Esophagus (tissue), 2 donors: ENCODE measurements at regions not wholly inside any gene's neighbourhood (a gene's known extent, or its start where the extent isn't known, plus 50 kb on each side); places are given as distances from the start of the nearest gene placed in this dataset.

Experiments used
- H3K27ac ChIP-seq, 2 donors: one replicate each; pipeline ENCODE4 v1.5.1; 2013; ENCODE audit warnings: low read depth in 2 of 2, mild to moderate bottlenecking in 2 of 2, inconsistent platforms in 1 of 2, low read length in 1 of 2, moderate library complexity in 1 of 2
- H3K27me3 ChIP-seq, 2 donors: one replicate each; pipeline ENCODE4 v1.6.1; 2013; ENCODE audit warnings: low read length in 2 of 2, control low read depth in 1 of 2, mild to moderate bottlenecking in 1 of 2; ENCODE audit not compliant: insufficient read depth in 2 of 2, control insufficient read depth in 1 of 2
- H3K36me3 ChIP-seq, 2 donors: one replicate each; pipeline ENCODE4 v1.6.1; 2013; ENCODE audit warnings: low read length in 1 of 2; ENCODE audit not compliant: control insufficient read depth in 2 of 2, insufficient read depth in 2 of 2
- H3K4me1 ChIP-seq, 2 donors: one replicate each; pipeline ENCODE4 v1.6.1; 2013; ENCODE audit warnings: low read length in 1 of 2; ENCODE audit not compliant: control insufficient read depth in 2 of 2, insufficient read depth in 2 of 2
- H3K4me3 ChIP-seq, 2 donors: one replicate each; pipeline ENCODE4 v1.5.1; 2013; ENCODE audit warnings: low read length in 2 of 2, mild to moderate bottlenecking in 2 of 2, low read depth in 1 of 2, moderate library complexity in 1 of 2
- H3K9me3 ChIP-seq, 2 donors: one replicate each; pipeline ENCODE4 v1.6.1; 2013; ENCODE audit warnings: mild to moderate bottlenecking in 2 of 2, low read depth in 1 of 2, low read length in 1 of 2, moderate library complexity in 1 of 2; ENCODE audit not compliant: control insufficient read depth in 2 of 2, insufficient read depth in 1 of 2
- WGBS, 2 donors: extraction: QIAGEN DNeasy Blood & Tissue Kit; methylation state at CpG; one replicate each; pipeline ENCODE4 v1.1.7; 2013; 5-methylcytosine and 5-hydroxymethylcytosine counted together
- donor health status: healthy with polysubstance abuse.
- donor health status: Bipolar disorder and iron deficiency.

GRCh38 chr11:62017878-62018655 is 50.6 kb upstream of the FTH1 start:
- 84 to 89% methylated on average over 15 of the region's 15 CpGs for WGBS, 2 donors
- Histone ChIP-seq H3K27me3 (no peaks in the 10 kb centered on the region), H3K36me3 (no peaks in the 10 kb centered on the region), H3K27ac (no peak overlapping the region), H3K9me3 (no peaks in the 10 kb centered on the region), H3K4me1 (peaks cover 0 to 3% of the 10 kb centered on the region in 2 donors), H3K4me3 (no peak overlapping the region)
